H1 (cell line): ENCODE measurements at regions not wholly inside any gene's neighbourhood (a gene's known extent, or its start where the extent isn't known, plus 50 kb on each side); places are given as distances from the start of the nearest gene placed in this dataset.

ENCODE experiments used
- CTCF ChIA-PET: fragments of 300-600 bp; sonication (Branson Sonifier 250); formaldehyde crosslinking; loops from one replicate; lab custom pipeline; 2021; ENCODE audit not compliant: partially characterized antibody; lab: Charles Lee
- POLR2A ChIA-PET: fragments of 300-600 bp; sonication (Branson Sonifier 250); formaldehyde crosslinking; loops from one replicate; lab custom pipeline; 2021; ENCODE audit warnings: inconsistent platforms; ENCODE audit not compliant: partially characterized antibody; lab: Charles Lee
- DNase-seq, 2 experiments: peaks; one replicate each; pipeline versions ENCODE4 v3.0.0 to v3.0.0-alpha.2; 2010 to 2022; ENCODE audit warnings: low spot score in 2 of 2, low read depth in 1 of 2, mixed read lengths in 1 of 2
- FAIRE-seq: peaks from 2 replicates; lab custom pipeline; 2011; peaks lifted over from hg19 to GRCh38; lab: Jason Lieb, UNC
- H2AFZ ChIP-seq: 2 replicates; pipeline ENCODE4 v1.8.1; 2012; ENCODE audit warnings: low read length, inconsistent platforms
- H2AK5ac ChIP-seq: 2 replicates; pipeline ENCODE4 v1.6.1; 2013; ENCODE audit warnings: low read depth, low read length
- H2BK120ac ChIP-seq: replicated peaks from 2 replicates; pipeline ENCODE3; 2013; ENCODE audit warnings: low read depth, low read length, inconsistent platforms
- H2BK12ac ChIP-seq: 2 replicates; pipeline ENCODE4 v1.6.1; 2013; ENCODE audit warnings: low read depth, low read length
- H2BK15ac ChIP-seq: 2 replicates; pipeline ENCODE4 v1.6.1; 2013; ENCODE audit warnings: low read length
- H2BK20ac ChIP-seq: 2 replicates; pipeline ENCODE4 v1.6.1; 2013; ENCODE audit warnings: low read length
- H2BK5ac ChIP-seq: 2 replicates; pipeline ENCODE4 v1.6.1; 2013; ENCODE audit warnings: low read depth, low read length
- H3K14ac ChIP-seq: 2 replicates; pipeline ENCODE4 v1.6.1; 2013; ENCODE audit warnings: inconsistent platforms; ENCODE audit not compliant: insufficient read length
- H3K18ac ChIP-seq: 2 replicates; pipeline ENCODE4 v1.6.1; 2013; ENCODE audit warnings: low read length; ENCODE audit errors: extremely low read depth
- H3K23ac ChIP-seq: 2 replicates; pipeline ENCODE4 v1.6.1; 2013; ENCODE audit warnings: inconsistent platforms; ENCODE audit not compliant: insufficient read length
- H3K23me2 ChIP-seq: 2 replicates; pipeline ENCODE4 v1.6.1; 2013; ENCODE audit warnings: low read depth, low read length
- H3K27ac ChIP-seq: 2 replicates; pipeline ENCODE4 v1.6.1; 2011; ENCODE audit warnings: low read depth, low read length, inconsistent platforms
- H3K27me3 ChIP-seq, 4 experiments: replicated peaks in 1 of 4; 1 replicate in 1 of 4; 2 replicates in 3 of 4; pipeline versions ENCODE4 v1.6.1 to v1.8.1; 2011 to 2013; ENCODE audit warnings: low read length in 3 of 4, mild to moderate bottlenecking in 3 of 4, inconsistent platforms in 2 of 4, mixed read lengths in 2 of 4, moderate library complexity in 1 of 4; ENCODE audit not compliant: control insufficient read depth in 3 of 4, insufficient read depth in 3 of 4; ENCODE audit errors: extremely low read depth in 1 of 4
- H3K36me3 ChIP-seq, 4 experiments: 2 replicates each; pipeline versions ENCODE4 v1.6.1 to v1.8.1; 2011 to 2013; ENCODE audit warnings: mild to moderate bottlenecking in 4 of 4, low read length in 3 of 4, moderate library complexity in 2 of 4, control low read depth in 1 of 4, inconsistent platforms in 1 of 4; ENCODE audit not compliant: insufficient read depth in 4 of 4, control insufficient read depth in 2 of 4
- H3K4ac ChIP-seq: replicated peaks from 2 replicates; pipeline ENCODE3; 2013; ENCODE audit warnings: low read length, low read depth, mixed read lengths, inconsistent platforms; ENCODE audit not compliant: insufficient read length
- H3K4me1 ChIP-seq, 4 experiments: replicated peaks in 1 of 4; 1 replicate in 1 of 4; 2 replicates in 3 of 4; pipeline versions ENCODE4 v1.6.1 to v1.8.1; 2011 to 2013; ENCODE audit warnings: low read length in 3 of 4, inconsistent platforms in 2 of 4, mixed read lengths in 1 of 4; ENCODE audit not compliant: insufficient read depth in 4 of 4, control insufficient read depth in 3 of 4
- H3K4me2 ChIP-seq, 2 experiments: 2 replicates each; pipeline versions ENCODE4 v1.6.1 to v1.8.1; 2011 to 2013; ENCODE audit warnings: low read depth in 2 of 2, low read length in 2 of 2, control low read depth in 1 of 2, inconsistent platforms in 1 of 2, mild to moderate bottlenecking in 1 of 2; ENCODE audit not compliant: insufficient read depth in 1 of 2
- H3K4me3 ChIP-seq, 4 experiments: fragments of 200-600, 300-600 bp in 1 of 4; sonication (generic), shearing (Covaris generic), sonication (Bioruptor Twin) in 1 of 4; 2 replicates each; pipeline versions ENCODE4 v1.5.1 to v1.8.1; 2011 to 2016; ENCODE audit warnings: low read length in 4 of 4, low read depth in 3 of 4, control low read depth in 2 of 4, inconsistent platforms in 2 of 4, mild to moderate bottlenecking in 2 of 4, mixed read lengths in 1 of 4, moderate library complexity in 1 of 4; ENCODE audit not compliant: insufficient read depth in 2 of 4; ENCODE audit errors: extremely low read depth in 1 of 4
- H3K56ac ChIP-seq: replicated peaks from 2 replicates; pipeline ENCODE3; 2013; ENCODE audit warnings: low read depth, mild to moderate bottlenecking, mixed read lengths, low read length, inconsistent platforms; ENCODE audit not compliant: insufficient read length
- H3K79me1 ChIP-seq: 2 replicates; pipeline ENCODE4 v1.6.1; 2013; ENCODE audit warnings: low read depth, low read length, control low read depth
- H3K79me2 ChIP-seq, 2 experiments: 2 replicates each; pipeline versions ENCODE4 v1.6.1 to v1.8.1; 2012 to 2013; ENCODE audit warnings: low read length in 2 of 2, mild to moderate bottlenecking in 2 of 2, inconsistent platforms in 1 of 2; ENCODE audit not compliant: insufficient read depth in 2 of 2, control insufficient read depth in 1 of 2
- H3K9ac ChIP-seq, 4 experiments: replicated peaks in 1 of 4; 1 replicate in 1 of 4; 2 replicates in 3 of 4; pipeline versions ENCODE4 v1.6.1 to v1.8.1; 2011 to 2013; ENCODE audit warnings: low read depth in 3 of 4, low read length in 3 of 4, control low read depth in 2 of 4, mild to moderate bottlenecking in 2 of 4, moderate library complexity in 2 of 4, inconsistent platforms in 1 of 4; ENCODE audit errors: extremely low read depth in 1 of 4
- H3K9me3 ChIP-seq, 2 experiments: 2 replicates each; pipeline versions ENCODE4 v1.6.1 to v1.8.1; 2012 to 2013; ENCODE audit warnings: mild to moderate bottlenecking in 2 of 2, moderate library complexity in 2 of 2, control low read depth in 1 of 2, inconsistent platforms in 1 of 2, low read depth in 1 of 2, low read length in 1 of 2, mixed read lengths in 1 of 2; ENCODE audit not compliant: insufficient read depth in 2 of 2
- H4K20me1 ChIP-seq, 2 experiments: replicated peaks in 1 of 2; 2 replicates each; pipeline versions ENCODE3 to v1.8.1; 2011 to 2013; ENCODE audit warnings: inconsistent platforms in 2 of 2, low read length in 2 of 2, mild to moderate bottlenecking in 1 of 2; ENCODE audit not compliant: insufficient read depth in 2 of 2, control insufficient read depth in 1 of 2
- H4K5ac ChIP-seq: 2 replicates; pipeline ENCODE4 v1.6.1; 2013; ENCODE audit warnings: low read length, low read depth, mixed read lengths, inconsistent platforms; ENCODE audit not compliant: insufficient read length
- H4K8ac ChIP-seq: 2 replicates; pipeline ENCODE4 v1.8.0; 2013; ENCODE audit warnings: mild to moderate bottlenecking, moderate library complexity, low read length, inconsistent platforms; ENCODE audit not compliant: insufficient read depth; ENCODE audit errors: extremely low read depth
- H4K91ac ChIP-seq: replicated peaks from 2 replicates; pipeline ENCODE3; 2013; ENCODE audit warnings: low read length, mixed read lengths, inconsistent platforms; ENCODE audit not compliant: insufficient read length
- EGR1 ChIP-seq: IDR thresholded peaks from 2 replicates; pipeline ENCODE4 v1.6.1; 2011; ENCODE audit warnings: low read depth, low read length, borderline replicate concordance
- EP300 ChIP-seq, 2 experiments: IDR thresholded peaks; 1 replicate in 1 of 2; 2 replicates in 1 of 2; pipeline ENCODE4 v1.6.1; 2011 to 2012; ENCODE audit warnings: low read depth in 2 of 2, low read length in 2 of 2, mild to moderate bottlenecking in 2 of 2, borderline replicate concordance in 1 of 2, inconsistent platforms in 1 of 2, moderate library complexity in 1 of 2
- SIRT6 ChIP-seq: IDR thresholded peaks from one replicate; pipeline ENCODE4 v1.7.1; 2012; ENCODE audit warnings: low read length, inconsistent platforms
- SP4 ChIP-seq: IDR thresholded peaks from 2 replicates; pipeline ENCODE4 v1.6.1; 2012; ENCODE audit warnings: low read length, inconsistent platforms
- WGBS, 2 experiments: shearing (Covaris generic) in 1 of 2; methylation state at CpG; one replicate each; pipeline versions ENCODE4 v1.1.6 to v1.1.7; 2013 to 2015; ENCODE audit warnings: low lambda C conversion rate in 2 of 2, mixed read lengths in 2 of 2, inconsistent platforms in 1 of 2, low coverage in 1 of 2, missing lambda C conversion rate in 1 of 2; ENCODE audit not compliant: insufficient replicate concordance in 2 of 2, insufficient coverage in 1 of 2, insufficient read length in 1 of 2; ENCODE audit errors: extremely low coverage in 1 of 2, missing lambda C conversion rate in 1 of 2; 5-methylcytosine and 5-hydroxymethylcytosine counted together

- Histone ChIP-seq H3K79me1 (no peaks in the 10 kb centered on the region), H3K14ac (no peak overlapping the region), H3K56ac (no peak overlapping the region), H4K20me1 (no peaks in the 10 kb centered on the region), H2AFZ (no peak overlapping the region), H2BK15ac (no peak overlapping the region), H3K9ac (no peak overlapping the region), H3K23ac (no peak overlapping the region), H2BK120ac (no peak overlapping the region), H2BK20ac (no peak overlapping the region), H3K36me3 (no peaks in the 10 kb centered on the region; a peak in 1 of 8 replicates), H3K18ac (no peak overlapping the region), H3K4me3 (no peak overlapping the region), H3K79me2 (no peaks in the 10 kb centered on the region), H4K8ac (no peak overlapping the region), H3K4ac (no peak overlapping the region), H3K27ac (no peak overlapping the region), H2BK5ac (no peak overlapping the region), H3K9me3 (peaks cover 22 to 28% of the 10 kb centered on the region in 2 experiments), H2BK12ac (no peak overlapping the region), H3K23me2 (no peaks in the 10 kb centered on the region), H3K27me3 (no peaks in the 10 kb centered on the region), H3K4me1 (peaks cover 0 to 3% (median 1%) of the 10 kb centered on the region in 4 experiments; a peak in 2 of 7 replicates), H2AK5ac (no peak overlapping the region), H3K4me2 (no peak overlapping the region)
- POLR2A ChIA-PET, result no interaction called here
- DNase-seq (peak in 1 of 2 experiments; percentile 6), FAIRE-seq (no peak)
- 85% methylated on average over 9 of the region's 9 CpGs; no CpG with 5 or more reads in 1 of the 2 experiments for WGBS, 2 experiments
- CTCF ChIA-PET, result interaction anchor here (0.5 to 4.8 kb wide), 8 partner anchors 8 to 407 kb away, joined by 3 to 44 read pairs (median 4); partner anchors contain the start of gene FAM43A
- TF ChIP-seq SIRT6, result no peak
- TF ChIP-seq EGR1, result no peak
- no peak for TF ChIP-seq EP300 (IDR thresholded peaks at IDR 0.05; ENCODE audit: borderline replicate concordance in 1 of 2, low read depth in 2 of 2, low read length in 2 of 2)
- TF ChIP-seq SP4, result no peak
- TF ChIP-seq, all 59 proteins: peak for 0
- Histone ChIP-seq H4K91ac (no peak overlapping the region), H4K5ac (no peak overlapping the region)
Observed at GRCh38 chr3:194930377-194931204, 244.9 kb downstream of the FAM43A start.
